DMS53 (cell line): ENCODE measurements at regions not wholly inside any gene's neighbourhood (a gene's known extent, or its start where the extent isn't known, plus 50 kb on each side); places are given as distances from the start of the nearest gene placed in this dataset.

Experiments
- DNase-seq: peaks from one replicate; lab custom pipeline; 2025; lab: John Stamatoyannopoulos, UW

- no peak for DNase-seq
These were observed 229.0 kb upstream of the LCORL start for GRCh38 chr4:18250564-18250963.

- no peak for DNase-seq
These were observed 227.1 kb upstream of the LCORL start for GRCh38 chr4:18248611-18249010.

- no peak for DNase-seq
These were observed 225.6 kb upstream of the LCORL start for GRCh38 chr4:18247189-18247588.

GRCh38 chr4:18242919-18243693 lies 221.6 kb upstream of the LCORL start:
- no peak for DNase-seq

GRCh38 chr4:18241727-18242126 lies 220.2 kb upstream of the LCORL start:
- DNase-seq, result no peak

GRCh38 chr4:18234108-18234507 lies 212.6 kb upstream of the LCORL start:
- no peak for DNase-seq

- no peak for DNase-seq
These were observed 210.2 kb upstream of the LCORL start for GRCh38 chr4:18231726-18232125.

- DNase-seq, result no peak
These were observed 206.3 kb upstream of the LCORL start for GRCh38 chr4:18227880-18228279.

- DNase-seq, result peak; percentile 29
These were observed 193.0 kb upstream of the LCORL start for GRCh38 chr4:18214411-18215055.

- DNase-seq, result no peak
These were observed 192.1 kb upstream of the LCORL start for GRCh38 chr4:18213576-18214198.

- DNase-seq, result no peak
These were observed 187.9 kb upstream of the LCORL start for GRCh38 chr4:18209448-18209847.

- DNase-seq, result no peak
These were observed 182.4 kb upstream of the LCORL start for GRCh38 chr4:18203966-18204365.

GRCh38 chr4:18202486-18202885 lies 180.9 kb upstream of the LCORL start:
- no peak for DNase-seq

GRCh38 chr4:18201885-18202284 lies 180.3 kb upstream of the LCORL start:
- no peak for DNase-seq

GRCh38 chr4:18198653-18199052 lies 177.1 kb upstream of the LCORL start:
- no peak for DNase-seq

GRCh38 chr4:18197467-18197866 lies 175.9 kb upstream of the LCORL start:
- DNase-seq, result no peak

GRCh38 chr4:18194278-18194677 lies 172.7 kb upstream of the LCORL start:
- no peak for DNase-seq

- no peak for DNase-seq
These were observed 171.3 kb upstream of the LCORL start for GRCh38 chr4:18192901-18193300.

GRCh38 chr4:18185491-18185890 lies 163.9 kb upstream of the LCORL start:
- no peak for DNase-seq

GRCh38 chr4:18180892-18181291 lies 159.3 kb upstream of the LCORL start:
- no peak for DNase-seq

- no peak for DNase-seq
These were observed 158.6 kb upstream of the LCORL start for GRCh38 chr4:18180122-18180521.

GRCh38 chr4:18171896-18172295 lies 150.3 kb upstream of the LCORL start:
- DNase-seq, result no peak

- DNase-seq, result peak; percentile 33
These were observed 146.3 kb upstream of the LCORL start for GRCh38 chr4:18167831-18168230.
